KBM-7 (cell line): ENCODE measurements at regions not wholly inside any gene's neighbourhood (a gene's known extent, or its start where the extent isn't known, plus 50 kb on each side); places are given as distances from the start of the nearest gene placed in this dataset.
"Not testable (repeated sequence)": the region's sequence is repeated elsewhere in the genome, so short reads cannot be mapped to it uniquely, and the experiment has no call there.

Experiments used
- DNase-seq: peaks from one replicate; pipeline ENCODE4 v3.0.0-alpha.2; 2015
- in situ Hi-C: fragments of 300-500 bp; cut with MboI; formaldehyde crosslinking; loops from 2 replicates; pipeline ENCODE4 v1.14.3; 2020; ENCODE audit warnings: low sequenced_read_pairs, low pct_unique_long_range_greater_than_20kb, mixed read lengths

DNA sequence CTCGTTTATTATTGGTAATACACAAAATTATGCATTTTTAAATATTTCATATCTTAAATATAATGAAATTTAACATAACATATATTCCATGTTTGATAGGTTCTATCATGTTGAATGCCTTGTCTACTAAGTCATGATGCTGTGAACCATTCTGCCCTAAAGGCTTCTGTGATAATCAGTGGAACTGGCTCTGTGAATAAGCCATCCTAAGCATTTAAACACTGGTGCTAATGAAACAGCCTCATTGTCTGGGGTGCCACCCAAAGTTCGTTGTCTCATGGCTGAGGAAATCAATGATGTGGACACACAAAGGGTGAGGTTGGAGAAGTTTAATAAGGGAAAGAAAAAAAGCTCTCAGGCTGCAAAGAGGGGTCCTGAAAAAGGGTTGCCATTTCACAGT, 264.7 kb upstream of the ZRANB2 start:
- DNase-seq, result no peak
- in situ Hi-C loops, result no loop called here

DNA sequence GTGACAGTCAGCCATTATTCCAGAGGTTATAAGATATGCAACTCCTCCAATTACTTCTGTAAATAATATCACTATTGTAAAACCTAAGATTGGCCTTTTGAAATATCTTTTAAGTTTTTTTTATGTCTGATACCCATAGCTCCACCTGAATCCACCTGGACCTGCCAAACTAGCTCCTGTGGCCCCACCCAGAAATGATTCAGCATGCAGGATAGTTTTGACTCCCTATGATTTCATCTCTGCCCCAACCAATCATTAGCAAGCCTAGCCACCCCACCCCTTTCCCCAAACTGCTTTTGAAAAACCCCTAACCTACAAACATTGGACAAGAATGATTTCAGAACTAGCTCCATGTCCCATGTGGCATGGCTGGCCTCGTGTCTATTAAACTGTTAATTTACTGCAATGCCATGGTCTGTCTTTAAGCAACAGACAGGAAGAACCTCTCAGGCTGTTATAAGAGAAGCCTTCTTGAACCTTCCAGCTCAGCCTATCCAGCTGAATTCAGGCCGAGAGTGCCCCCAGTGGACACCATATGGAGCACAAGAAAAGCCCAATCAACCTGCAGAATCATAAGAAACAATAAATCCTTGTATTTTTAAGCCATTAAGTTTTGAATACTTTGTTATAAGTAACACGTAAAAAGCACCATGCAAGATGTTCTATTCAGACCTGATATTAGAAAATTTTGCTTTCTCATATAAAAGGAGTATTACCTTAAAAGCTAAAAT, 263.0 kb upstream of the ZRANB2 start:
- peak; percentile 14 for DNase-seq
- in situ Hi-C loops, result no loop called here

DNA sequence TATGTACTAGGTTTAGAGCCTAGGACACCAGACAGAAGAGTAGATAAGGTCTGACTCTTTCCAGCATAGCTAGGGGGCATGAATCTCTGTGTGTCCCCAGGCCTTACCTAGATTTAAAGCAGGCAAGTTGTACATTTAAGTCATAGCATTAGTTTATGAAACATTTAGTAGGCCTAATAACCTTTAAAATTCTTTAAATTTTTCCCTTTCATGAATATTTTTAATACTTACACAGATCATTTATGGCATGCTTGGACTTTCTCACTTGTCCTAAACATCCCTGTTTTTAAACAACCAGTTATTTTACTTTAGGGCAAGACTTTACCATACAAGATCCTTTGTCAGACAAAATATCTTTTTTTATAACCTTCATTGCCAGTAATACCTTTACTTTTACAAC, 258.4 kb upstream of the ZRANB2 start:
- DNase-seq, result peak; percentile 32
- in situ Hi-C loops, result no loop called here

DNA sequence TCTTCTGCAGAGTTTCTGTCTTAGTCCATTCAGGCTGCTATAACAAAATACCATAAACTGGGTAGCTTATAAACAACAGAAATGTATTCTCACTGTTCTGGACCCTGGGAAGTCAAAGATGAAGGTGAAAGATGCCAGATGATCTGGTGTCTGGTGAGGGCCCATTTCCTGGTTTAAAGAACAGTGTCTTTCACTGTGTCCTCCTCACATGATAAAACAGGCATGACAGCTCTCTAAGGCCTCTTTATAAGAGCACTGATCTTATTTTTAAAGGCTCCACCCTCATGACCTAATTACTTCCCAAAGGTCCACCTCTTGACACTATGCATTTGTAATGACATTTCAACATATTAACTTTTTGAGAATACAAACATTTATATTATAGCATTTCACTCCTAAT, 250.2 kb upstream of the ZRANB2 start:
- in situ Hi-C loops, result no loop called here
- no peak for DNase-seq

DNA sequence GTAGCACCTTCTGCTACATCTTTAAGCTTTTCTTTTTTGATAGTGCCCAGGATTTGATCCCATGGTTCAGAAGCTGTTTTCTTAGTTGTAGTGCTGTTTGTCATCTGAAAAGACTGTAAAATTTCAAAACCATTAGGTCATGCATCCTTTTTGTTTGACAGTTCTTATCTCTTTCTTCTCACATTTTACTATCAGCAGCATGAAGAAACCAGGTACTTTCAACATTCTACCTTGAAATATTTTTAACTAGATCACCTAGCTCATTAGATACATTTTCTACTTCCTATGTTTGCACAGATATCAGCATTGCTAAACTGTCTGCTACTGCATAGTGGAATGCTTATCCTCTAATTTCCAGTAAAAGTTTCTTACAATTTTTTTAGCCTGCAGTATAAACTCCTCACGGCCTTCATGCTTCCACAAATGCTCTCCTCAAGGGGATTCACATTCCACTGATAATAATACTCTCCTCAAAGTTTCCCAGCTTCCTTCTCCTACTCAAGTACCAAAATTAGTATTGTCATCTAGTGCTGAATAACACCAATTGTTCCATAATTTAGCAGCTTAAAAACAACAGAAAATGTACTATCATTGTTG, 243.9 kb upstream of the ZRANB2 start:
- in situ Hi-C loops, result no loop called here
- no peak for DNase-seq

DNA sequence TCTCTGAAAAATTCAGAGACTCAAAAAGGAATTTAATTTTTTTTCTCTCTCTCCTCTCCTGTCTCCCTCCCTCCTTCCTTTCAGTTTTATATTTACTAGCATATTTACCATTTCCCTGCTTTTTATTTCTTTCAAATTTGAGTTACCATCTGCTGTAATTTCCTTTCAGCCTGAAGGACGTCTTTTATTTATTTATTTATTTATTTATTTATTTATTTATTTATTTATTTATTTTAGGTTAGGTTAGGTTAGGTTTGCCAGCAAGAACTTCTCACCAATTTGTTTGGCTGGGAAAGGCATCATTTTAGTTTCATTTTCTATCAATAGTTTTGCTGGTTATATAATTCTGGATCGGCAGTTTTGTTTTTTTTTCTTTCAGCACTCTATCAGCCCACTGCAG, 231.7 kb upstream of the ZRANB2 start:
- DNase-seq, result no peak
- in situ Hi-C loops, result no loop called here

DNA sequence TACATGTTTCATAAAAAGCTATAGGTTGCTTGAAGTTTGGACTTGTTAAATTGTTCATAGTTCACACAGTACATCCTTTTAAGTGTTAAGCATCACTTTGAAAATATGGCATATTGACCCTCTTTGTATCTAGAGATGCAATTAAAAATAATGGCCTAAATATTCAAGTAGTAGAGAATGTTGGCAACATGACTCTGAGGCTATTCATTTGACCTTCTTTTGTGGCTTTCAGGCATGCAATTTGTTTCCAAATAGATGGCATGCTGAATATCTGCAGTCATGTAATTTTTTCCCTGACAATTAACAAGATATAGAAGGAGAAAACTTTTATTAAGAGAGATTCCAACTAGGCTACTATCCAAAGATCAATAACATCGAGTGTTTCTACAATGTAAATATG, 230.5 kb upstream of the ZRANB2 start:
- DNase-seq, result no peak
- in situ Hi-C loops, result no loop called here

DNA sequence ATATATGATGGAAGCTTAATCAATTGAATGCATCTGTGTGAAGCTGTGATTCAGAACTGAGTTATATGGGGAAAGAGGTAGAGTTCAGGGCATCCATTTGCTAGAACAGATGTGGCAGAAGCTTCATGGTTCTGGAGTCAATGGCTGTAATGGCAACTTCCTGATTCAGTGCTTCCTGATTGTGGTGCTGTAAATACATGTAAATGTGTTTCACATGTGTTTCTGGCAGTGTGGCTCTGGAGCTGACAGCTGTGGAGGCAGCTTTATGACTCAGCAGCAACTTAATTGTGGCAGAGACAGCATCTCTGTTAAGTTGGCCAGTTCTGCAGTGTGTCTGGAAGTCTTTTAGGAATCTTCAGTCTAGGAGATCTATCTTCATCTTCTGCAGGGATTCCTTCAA, 226.6 kb upstream of the ZRANB2 start:
- DNase-seq, result peak; percentile 79

DNA sequence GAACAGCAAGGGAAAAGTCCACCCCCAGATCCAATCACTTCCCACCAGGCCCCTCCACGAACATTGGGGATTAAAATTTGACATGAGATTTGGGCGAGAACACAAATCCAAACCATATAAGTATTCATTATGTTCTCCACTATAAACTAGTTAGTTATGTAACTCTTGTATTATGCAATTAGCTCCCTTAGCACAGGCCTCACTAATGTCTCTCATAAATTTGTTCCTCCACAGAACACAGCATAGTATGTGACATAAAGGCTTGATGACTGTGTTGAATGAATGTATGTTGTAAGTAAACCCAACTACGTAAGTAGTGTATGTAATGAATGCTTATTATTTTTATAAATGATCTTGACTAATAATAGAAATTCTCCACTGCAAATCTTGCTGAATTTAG, 223.3 kb upstream of the ZRANB2 start:
- in situ Hi-C loops, result no loop called here
- DNase-seq, result no peak

More for the DNA sequence above, 226.6 kb upstream of the ZRANB2 start:
- in situ Hi-C loops, result no loop called here

DNA sequence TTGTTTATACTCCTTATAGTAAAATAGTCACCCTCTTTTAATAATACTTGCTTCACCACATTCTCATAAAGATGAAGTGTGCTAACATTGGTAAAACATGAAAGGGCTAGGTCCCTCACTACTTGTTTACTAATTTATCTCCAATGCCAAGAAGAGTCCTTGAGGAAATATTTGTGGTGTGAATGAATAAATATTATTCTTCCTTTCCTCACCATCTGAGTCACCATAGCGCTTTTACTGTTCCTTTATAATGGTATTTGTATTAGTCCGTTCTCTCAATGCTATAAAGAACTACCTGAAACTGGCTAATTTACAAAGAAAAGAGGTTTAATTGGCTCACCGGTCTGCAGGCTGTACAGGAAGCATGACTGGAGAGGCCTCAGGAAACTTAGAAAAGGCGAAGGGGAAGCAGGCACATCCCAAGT, 222.8 kb upstream of the ZRANB2 start:
- no peak for DNase-seq
- in situ Hi-C loops, result no loop called here

DNA sequence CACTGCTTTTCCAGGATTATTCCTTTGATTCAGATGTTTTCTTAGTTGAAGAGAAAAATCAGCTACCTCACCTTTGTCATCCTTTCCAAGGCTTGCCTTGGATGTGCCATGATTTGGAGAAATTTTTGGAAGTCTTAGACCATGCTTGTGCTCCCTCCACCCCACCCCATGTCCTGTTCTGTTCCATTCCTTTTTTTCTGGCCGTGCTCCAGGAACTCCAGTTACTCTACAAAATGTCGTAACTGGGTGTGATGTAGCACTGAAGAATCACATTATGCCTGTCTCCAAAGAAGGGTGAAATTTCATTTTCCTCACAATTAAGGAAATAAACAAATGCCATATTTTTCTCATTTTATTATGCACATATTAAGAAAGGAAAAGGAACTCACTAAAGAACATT, 217.8 kb upstream of the ZRANB2 start:
- in situ Hi-C loops, result no loop called here
- DNase-seq, result no peak

DNA sequence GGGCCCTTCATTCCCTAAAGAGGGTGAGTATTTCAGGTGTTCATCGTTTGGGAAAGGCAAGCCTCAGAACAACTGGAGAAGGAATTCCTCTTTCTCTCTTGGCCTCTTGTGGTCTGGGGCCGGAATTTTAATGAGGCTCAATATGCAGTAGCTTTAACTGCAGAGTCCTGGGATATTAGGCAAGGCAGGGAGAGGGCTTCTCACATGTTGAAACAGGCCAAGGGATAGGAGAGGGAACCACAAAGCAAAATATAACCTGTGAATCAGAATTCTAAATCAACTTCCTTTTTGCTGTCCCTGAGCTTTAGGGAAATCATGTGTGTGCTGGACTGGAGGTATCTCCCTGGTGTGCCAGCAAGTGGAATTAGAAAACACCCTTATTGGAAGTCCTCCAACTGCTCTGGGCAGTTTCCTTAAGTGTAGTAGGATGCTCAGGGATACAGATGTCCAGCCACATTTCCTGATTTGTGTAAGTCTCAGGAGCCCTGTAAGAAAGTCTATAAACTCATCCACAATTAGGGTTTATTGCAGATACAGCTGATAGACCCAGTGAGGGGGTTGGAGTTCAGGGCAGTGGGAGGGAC, 215.8 kb upstream of the ZRANB2 start:
- DNase-seq, result no peak
- in situ Hi-C loops, result no loop called here

DNA sequence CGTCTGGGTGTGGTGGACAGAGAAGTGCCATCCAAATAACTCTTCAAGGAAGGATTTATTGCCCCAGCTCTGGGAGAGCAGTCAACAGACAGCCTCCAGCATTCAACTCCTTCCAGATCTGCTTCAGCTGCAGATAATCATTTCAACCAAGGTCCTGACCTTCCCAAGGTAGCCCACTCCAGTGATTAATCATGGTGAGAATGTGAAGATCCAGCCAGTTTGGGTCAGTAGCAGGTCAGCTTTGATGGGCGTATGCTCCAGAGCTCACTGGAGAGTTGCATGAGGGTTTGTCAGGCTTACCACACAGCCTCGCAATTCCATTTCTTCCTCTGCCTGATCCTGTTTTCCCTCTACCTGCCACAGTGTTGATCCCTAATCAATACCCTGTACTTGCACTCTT, 214.5 kb upstream of the ZRANB2 start:
- in situ Hi-C loops, result no loop called here
- DNase-seq, result no peak

DNA sequence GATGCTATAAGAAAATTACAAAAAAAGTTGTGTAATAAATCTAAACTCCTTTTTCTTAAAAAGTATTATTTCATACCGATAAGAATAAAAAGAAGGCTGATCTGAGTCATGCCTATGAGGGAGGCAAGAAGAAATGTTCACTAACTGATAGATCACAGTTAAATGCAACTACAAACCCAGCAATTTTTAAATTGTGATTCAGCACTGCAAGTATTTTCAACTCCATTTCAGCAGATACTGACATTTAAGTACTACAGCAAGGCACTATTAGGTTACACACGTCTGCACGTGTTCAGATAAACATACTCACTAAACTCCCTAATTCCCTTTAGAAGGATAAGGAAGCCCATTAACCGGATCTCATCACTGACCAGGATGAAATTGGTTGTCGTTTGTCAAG, 213.3 kb upstream of the ZRANB2 start:
- DNase-seq, result no peak
- in situ Hi-C loops, result no loop called here

DNA sequence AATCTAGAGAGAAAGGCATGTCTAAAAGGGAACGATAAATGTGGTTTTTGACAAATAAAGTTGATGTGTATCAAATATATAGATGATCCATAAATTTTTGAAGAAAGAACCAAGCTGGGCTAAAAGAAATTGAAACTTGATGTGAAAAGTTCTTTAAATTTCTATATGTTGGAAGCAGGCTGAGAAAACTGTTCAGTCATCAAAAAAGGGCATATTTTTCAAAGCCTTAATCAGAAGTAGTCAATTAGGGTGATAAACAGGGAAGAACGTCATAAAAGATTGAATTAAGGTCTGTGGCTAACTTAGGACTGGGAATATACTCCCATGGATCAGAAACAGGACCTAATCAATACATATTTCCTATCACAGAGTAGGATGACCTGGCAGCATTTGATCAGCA, 211.4 kb upstream of the ZRANB2 start:
- no peak for DNase-seq
- in situ Hi-C loops, result no loop called here

DNA sequence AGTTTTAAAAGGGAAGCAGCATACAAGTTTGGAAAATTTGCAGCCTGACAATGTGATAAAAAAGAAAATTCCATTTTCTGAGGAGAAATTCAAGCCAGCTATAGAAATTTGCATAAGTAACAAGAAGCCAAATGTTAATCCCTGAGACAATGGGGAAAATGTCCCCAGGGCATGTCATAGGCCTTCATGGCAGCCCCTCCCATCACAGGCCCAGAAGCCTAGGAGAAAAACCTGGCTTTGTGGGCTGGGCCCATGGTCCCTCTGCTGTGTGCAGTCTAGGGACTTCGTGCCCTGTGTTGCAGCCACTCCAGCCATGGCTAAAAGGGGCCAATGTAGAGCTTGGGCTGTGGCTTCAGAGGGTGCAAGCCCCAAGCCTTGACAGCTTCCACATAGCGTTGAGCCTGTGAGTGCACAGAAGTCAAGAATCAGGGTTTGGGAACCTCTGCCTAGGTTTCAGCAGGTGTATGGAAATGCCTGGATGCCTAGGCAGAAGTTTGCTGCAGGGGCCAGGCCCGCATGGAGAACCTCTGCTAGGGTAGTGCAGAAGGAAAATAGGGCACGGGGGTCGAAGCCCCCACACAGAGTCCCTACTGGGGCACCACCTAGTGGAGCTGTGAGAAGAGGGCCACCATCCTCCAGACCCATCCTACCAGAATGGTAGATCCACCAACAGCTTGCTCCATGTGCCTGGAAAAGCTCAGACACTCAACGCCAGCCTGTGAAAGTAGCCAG, 209.8 kb upstream of the ZRANB2 start:
- DNase-seq, in situ Hi-C loops: not testable (repeated sequence)

DNA sequence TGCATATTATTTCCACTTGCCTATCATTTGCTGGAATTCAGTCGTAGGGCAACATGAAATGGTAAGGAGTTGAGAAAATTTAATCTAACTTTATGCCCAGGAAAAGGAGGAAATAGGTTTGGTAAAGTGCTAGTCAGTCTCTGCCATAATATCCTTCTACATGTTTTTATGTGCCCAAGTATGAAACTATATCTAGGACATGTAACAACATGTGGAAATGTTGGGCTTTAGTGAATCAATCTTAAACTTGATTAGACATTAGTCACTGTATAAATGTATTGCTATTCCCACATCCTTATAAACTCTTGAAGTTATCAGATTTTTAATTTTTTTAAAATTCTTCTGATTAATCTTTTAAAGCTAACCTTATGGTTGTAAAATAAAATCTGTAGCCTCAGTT, 204.7 kb upstream of the ZRANB2 start:
- DNase-seq, result no peak
- in situ Hi-C loops, result no loop called here

DNA sequence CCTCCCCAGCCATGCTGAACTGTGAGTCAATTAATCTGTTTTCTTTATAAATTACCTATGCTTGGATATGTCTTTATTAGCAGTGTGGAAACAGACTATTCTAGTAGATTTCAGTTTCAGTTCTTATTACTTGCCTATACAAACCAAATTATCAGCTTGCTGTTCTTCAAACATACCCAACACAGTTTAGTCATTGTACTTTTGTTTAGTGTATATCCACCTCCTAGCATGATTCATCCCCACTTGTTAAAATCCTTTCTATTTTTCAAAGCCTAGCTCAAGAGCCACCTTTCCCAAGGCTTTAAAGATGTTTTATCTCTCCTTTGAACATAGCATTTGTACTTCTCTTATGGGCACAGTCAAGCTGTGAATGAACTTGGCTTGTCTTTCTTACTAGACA, 195.6 kb upstream of the ZRANB2 start:
- in situ Hi-C loops, result no loop called here
- DNase-seq, result no peak

DNA sequence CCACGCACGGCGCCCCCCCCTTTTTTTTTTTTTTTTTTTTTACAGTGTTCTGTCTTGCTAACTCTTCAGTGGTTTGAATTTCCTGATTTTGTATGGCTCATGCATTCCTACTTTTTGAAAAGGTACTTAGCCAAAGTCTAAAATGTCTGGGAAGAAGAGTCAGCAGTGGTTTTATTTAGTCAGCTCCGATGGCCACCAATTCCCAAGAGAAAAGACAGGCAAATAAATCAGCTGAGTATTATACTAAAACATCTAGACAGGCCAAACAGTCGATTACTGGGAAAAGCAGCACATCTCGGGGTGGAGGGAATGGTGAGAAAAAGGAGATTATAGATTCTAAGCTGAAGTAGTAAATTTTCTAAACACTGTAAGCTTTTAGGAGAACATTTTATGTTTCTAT, 192.5 kb upstream of the ZRANB2 start:
- DNase-seq, result no peak
- in situ Hi-C loops, result no loop called here

DNA sequence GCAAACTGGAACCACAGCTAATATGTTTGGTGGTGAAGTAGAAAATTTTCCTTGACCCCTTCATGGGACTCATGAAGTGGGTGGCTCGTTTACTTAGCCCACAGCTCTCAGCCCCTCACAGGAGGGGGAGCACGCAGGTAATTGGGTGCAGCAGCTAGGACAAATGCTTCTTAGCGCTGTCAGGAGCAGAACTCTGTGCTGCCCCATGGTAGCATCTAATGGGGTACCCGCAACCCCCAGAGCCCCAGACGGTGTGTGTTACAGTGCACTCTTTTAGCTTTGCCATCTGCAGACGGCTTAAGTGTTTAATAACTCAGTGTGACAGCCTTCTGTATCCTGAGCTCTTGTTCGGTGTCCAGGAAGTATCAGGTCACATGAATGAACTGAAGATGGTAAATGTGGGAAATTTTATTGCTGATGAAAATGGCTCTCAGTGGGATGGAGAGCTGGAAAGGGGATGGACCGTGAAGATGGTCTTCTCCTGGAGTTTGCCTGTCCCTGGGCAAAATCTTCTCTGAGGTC, 189.6 kb upstream of the ZRANB2 start:
- in situ Hi-C loops, result no loop called here
- no peak for DNase-seq
